HepG2 (cell line): ENCODE measurements at regions not wholly inside any gene's neighbourhood (a gene's known extent, or its start where the extent isn't known, plus 50 kb on each side); places are given as distances from the start of the nearest gene placed in this dataset.

Experiments used
- GFI1 ChIP-seq: sonication (generic); formaldehyde crosslinking; IDR thresholded peaks from 2 replicates; pipeline ENCODE4 v1.5.0; 2020; ENCODE audit warnings: missing genetic modification reagents, mild to moderate bottlenecking, borderline replicate concordance
- JUND ChIP-seq: sonication (generic); formaldehyde crosslinking; IDR thresholded peaks from 2 replicates; pipeline ENCODE4 v1.8.0; 2022; ENCODE audit warnings: mild to moderate bottlenecking, missing genetic modification reagents
- MAFG ChIP-seq: sonication (generic); formaldehyde crosslinking; IDR thresholded peaks from 2 replicates; pipeline ENCODE4 v1.5.1; 2020; ENCODE audit warnings: mild to moderate bottlenecking, missing genetic modification reagents
- MEIS1 ChIP-seq: sonication (generic); formaldehyde crosslinking; IDR thresholded peaks from 2 replicates; pipeline ENCODE4 v1.9.0; 2021; ENCODE audit warnings: mild to moderate bottlenecking, missing genetic modification reagents, moderate library complexity, borderline replicate concordance
- PHF21A ChIP-seq: sonication (generic); formaldehyde crosslinking; IDR thresholded peaks from 2 replicates; pipeline ENCODE4 v1.5.0; 2020; ENCODE audit warnings: mild to moderate bottlenecking, missing genetic modification reagents
- ZNF136 ChIP-seq: sonication (generic); formaldehyde crosslinking; IDR thresholded peaks from 2 replicates; pipeline ENCODE4 v1.8.1; 2022; ENCODE audit warnings: low read depth, mild to moderate bottlenecking, moderate library complexity, missing genetic modification reagents
- ZNF407 ChIP-seq: sonication (generic); formaldehyde crosslinking; IDR thresholded peaks from one replicate; pipeline ENCODE4 v1.5.1; 2020; ENCODE audit warnings: mild to moderate bottlenecking, missing genetic modification reagents; ENCODE audit errors: not compliant biosample characterization
- ZNF552 ChIP-seq: sonication (generic); formaldehyde crosslinking; IDR thresholded peaks from 2 replicates; pipeline ENCODE4 v1.9.0; 2022; ENCODE audit warnings: missing genetic modification reagents, mild to moderate bottlenecking, borderline replicate concordance
- TF ChIP-seq, protein P1 (sequence below): sonication (generic); formaldehyde crosslinking; IDR thresholded peaks from 2 replicates; pipeline ENCODE4 v1.4.0; 2020; ENCODE audit warnings: missing genetic modification reagents
- TF ChIP-seq, protein P2 (sequence below): sonication (generic); formaldehyde crosslinking; IDR thresholded peaks from 2 replicates; pipeline ENCODE4 v1.4.0; 2020; ENCODE audit warnings: low read depth, mild to moderate bottlenecking, missing genetic modification reagents
- TF ChIP-seq, protein P3 (sequence below): sonication (generic); formaldehyde crosslinking; IDR thresholded peaks from 2 replicates; pipeline ENCODE4 v1.5.0; 2020; ENCODE audit warnings: mild to moderate bottlenecking, missing genetic modification reagents
- TF ChIP-seq, protein P4 (sequence below): IDR thresholded peaks from 2 replicates; pipeline ENCODE4 v1.6.1; 2016; ENCODE audit warnings: mild to moderate bottlenecking

- TF ChIP-seq ZNF407 (CRISPR knock-in tag) (no peak), ZNF136 (CRISPR knock-in tag) (no peak), MEIS1 (CRISPR knock-in tag) (no peak), PHF21A (CRISPR knock-in tag) (peak; percentile 70; the same call in 1 of the 2 replicates), ZNF552 (CRISPR knock-in tag) (no peak; the same call in 1 of the 2 replicates), JUND (CRISPR knock-in tag) (no peak), GFI1 (CRISPR knock-in tag) (peak; percentile 78; the same call in 1 of the 2 replicates), MAFG (no peak)
- TF ChIP-seq, protein P1, sequence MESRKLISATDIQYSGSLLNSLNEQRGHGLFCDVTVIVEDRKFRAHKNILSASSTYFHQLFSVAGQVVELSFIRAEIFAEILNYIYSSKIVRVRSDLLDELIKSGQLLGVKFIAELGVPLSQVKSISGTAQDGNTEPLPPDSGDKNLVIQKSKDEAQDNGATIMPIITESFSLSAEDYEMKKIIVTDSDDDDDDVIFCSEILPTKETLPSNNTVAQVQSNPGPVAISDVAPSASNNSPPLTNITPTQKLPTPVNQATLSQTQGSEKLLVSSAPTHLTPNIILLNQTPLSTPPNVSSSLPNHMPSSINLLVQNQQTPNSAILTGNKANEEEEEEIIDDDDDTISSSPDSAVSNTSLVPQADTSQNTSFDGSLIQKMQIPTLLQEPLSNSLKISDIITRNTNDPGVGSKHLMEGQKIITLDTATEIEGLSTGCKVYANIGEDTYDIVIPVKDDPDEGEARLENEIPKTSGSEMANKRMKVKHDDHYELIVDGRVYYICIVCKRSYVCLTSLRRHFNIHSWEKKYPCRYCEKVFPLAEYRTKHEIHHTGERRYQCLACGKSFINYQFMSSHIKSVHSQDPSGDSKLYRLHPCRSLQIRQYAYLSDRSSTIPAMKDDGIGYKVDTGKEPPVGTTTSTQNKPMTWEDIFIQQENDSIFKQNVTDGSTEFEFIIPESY (CRISPR knock-in tag) = peak; percentile 90
- TF ChIP-seq, protein P2, sequence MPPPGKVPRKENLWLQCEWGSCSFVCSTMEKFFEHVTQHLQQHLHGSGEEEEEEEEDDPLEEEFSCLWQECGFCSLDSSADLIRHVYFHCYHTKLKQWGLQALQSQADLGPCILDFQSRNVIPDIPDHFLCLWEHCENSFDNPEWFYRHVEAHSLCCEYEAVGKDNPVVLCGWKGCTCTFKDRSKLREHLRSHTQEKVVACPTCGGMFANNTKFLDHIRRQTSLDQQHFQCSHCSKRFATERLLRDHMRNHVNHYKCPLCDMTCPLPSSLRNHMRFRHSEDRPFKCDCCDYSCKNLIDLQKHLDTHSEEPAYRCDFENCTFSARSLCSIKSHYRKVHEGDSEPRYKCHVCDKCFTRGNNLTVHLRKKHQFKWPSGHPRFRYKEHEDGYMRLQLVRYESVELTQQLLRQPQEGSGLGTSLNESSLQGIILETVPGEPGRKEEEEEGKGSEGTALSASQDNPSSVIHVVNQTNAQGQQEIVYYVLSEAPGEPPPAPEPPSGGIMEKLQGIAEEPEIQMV (CRISPR knock-in tag) = no peak
- TF ChIP-seq, protein P3, sequence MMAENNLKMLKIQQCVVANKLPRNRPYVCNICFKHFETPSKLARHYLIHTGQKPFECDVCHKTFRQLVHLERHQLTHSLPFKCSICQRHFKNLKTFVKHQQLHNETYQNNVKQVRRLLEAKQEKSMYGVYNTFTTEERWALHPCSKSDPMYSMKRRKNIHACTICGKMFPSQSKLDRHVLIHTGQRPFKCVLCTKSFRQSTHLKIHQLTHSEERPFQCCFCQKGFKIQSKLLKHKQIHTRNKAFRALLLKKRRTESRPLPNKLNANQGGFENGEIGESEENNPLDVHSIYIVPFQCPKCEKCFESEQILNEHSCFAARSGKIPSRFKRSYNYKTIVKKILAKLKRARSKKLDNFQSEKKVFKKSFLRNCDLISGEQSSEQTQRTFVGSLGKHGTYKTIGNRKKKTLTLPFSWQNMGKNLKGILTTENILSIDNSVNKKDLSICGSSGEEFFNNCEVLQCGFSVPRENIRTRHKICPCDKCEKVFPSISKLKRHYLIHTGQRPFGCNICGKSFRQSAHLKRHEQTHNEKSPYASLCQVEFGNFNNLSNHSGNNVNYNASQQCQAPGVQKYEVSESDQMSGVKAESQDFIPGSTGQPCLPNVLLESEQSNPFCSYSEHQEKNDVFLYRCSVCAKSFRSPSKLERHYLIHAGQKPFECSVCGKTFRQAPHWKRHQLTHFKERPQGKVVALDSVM (CRISPR knock-in tag) = 0 out of 2 replicates have a peak, but pooled peaks have one; percentile 20
- TF ChIP-seq, protein P4, sequence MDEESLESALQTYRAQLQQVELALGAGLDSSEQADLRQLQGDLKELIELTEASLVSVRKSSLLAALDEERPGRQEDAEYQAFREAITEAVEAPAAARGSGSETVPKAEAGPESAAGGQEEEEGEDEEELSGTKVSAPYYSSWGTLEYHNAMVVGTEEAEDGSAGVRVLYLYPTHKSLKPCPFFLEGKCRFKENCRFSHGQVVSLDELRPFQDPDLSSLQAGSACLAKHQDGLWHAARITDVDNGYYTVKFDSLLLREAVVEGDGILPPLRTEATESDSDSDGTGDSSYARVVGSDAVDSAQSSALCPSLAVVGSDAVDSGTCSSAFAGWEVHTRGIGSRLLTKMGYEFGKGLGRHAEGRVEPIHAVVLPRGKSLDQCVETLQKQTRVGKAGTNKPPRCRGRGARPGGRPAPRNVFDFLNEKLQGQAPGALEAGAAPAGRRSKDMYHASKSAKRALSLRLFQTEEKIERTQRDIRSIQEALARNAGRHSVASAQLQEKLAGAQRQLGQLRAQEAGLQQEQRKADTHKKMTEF = peak; percentile 44; the same call in 1 of the 2 replicates
Measured at GRCh38 chr19:57068921-57069697, 50.7 kb upstream of the USP29 start (continued).
